Gastroesophageal sphincter (tissue), 4 donors: ENCODE measurements at regions not wholly inside any gene's neighbourhood (a gene's known extent, or its start where the extent isn't known, plus 50 kb on each side); places are given as distances from the start of the nearest gene placed in this dataset.

Experiments
- ATAC-seq: fragments of 150-250 bp; one replicate; pipeline ENCODE4 v1.9.1; 2016; ENCODE audit warnings: mild to moderate bottlenecking, moderate library complexity
- H3K27ac ChIP-seq, 4 donors: fragments of 200-600 bp; sonication (generic) in 3 of 4; 1 replicate in 3 of 4; 2 replicates in 1 of 4; pipeline ENCODE4 v1.5.1; 2016 to 2019
- H3K27me3 ChIP-seq: fragments of 200-600 bp; sonication (generic); one replicate; pipeline ENCODE4 v1.5.1; 2019
- H3K36me3 ChIP-seq, 2 donors: fragments of 200-600 bp; sonication (generic); one replicate each; pipeline ENCODE4 v1.5.1; 2019; ENCODE audit warnings: control low read depth in 1 of 2
- H3K4me1 ChIP-seq, 3 donors: fragments of 200-600 bp; sonication (generic); 1 replicate in 2 of 3; 2 replicates in 1 of 3; pipeline ENCODE4 v1.5.1; 2016 to 2019; ENCODE audit warnings: control low read depth in 2 of 3
- H3K4me3 ChIP-seq, 2 donors: fragments of 200-600 bp; sonication (generic); one replicate each; pipeline ENCODE4 v1.5.1; 2019; ENCODE audit warnings: mild to moderate bottlenecking in 1 of 2, moderate library complexity in 1 of 2
- H3K9me3 ChIP-seq, 3 donors: fragments of 200-600 bp; sonication (generic); one replicate each; pipeline ENCODE4 v1.5.1; 2017 to 2019; ENCODE audit warnings: control low read depth in 2 of 3
- EP300 ChIP-seq: sonication (generic); formaldehyde crosslinking; IDR thresholded peaks from one replicate; pipeline ENCODE4 v1.6.1; 2017; ENCODE audit warnings: antibody characterized with exemption, mild to moderate bottlenecking
- POLR2A ChIP-seq, 2 donors: fragments of 450-650 bp; IDR thresholded peaks; one replicate each; pipeline ENCODE4 v1.6.1; 2017; ENCODE audit warnings: antibody characterized with exemption in 2 of 2, mild to moderate bottlenecking in 2 of 2, moderate library complexity in 1 of 2
- POLR2AphosphoS5 ChIP-seq: sonication (generic); formaldehyde crosslinking; IDR thresholded peaks from one replicate; pipeline ENCODE4 v1.6.1; 2017; ENCODE audit warnings: antibody characterized with exemption
- WGBS, 2 donors: methylation state at CpG; one replicate each; pipeline ENCODE4 v1.1.5; 2018; ENCODE audit warnings: low coverage in 1 of 2; 5-methylcytosine and 5-hydroxymethylcytosine counted together
- TF ChIP-seq, protein P1 (sequence below), 4 experiments: fragments of 200-600 bp in 2 of 4; fragments of 450-650 bp in 2 of 4; sonication (generic) in 1 of 4; IDR thresholded peaks; one replicate each; pipeline ENCODE4 v1.5.1; 2017 to 2019; ENCODE audit warnings: antibody characterized with exemption in 4 of 4, mild to moderate bottlenecking in 2 of 4, moderate library complexity in 2 of 4

DNA sequence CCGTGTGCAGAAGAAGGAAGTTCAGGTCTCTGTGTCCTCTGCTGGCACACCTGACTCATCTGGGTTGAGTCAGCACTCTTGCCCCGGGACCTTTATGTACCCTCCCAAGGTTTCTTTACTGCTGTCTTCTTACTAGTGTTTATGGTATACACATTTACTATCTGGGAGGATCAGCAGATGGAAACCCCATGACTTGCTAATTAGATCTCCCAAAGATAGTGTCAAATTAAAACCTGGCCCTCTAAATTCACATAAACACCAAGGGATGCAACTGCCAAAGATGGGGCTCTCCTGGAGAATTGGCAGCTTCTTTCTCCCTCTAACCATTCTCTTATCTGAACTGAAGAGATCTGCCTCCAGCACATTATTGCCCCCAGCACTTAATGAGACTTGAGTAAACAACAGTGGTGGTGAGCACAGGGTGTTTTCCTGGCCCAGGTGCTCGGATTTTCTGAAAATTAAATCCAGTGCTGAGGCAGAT lies 718.1 kb upstream of the SOX9 start:
- 80 to 100% methylated on average over 2 to 3 of the region's 3 CpGs for WGBS, 2 donors
- TF ChIP-seq EP300 (no peak), POLR2AphosphoS5 (no peak), POLR2A (IDR thresholded peaks at IDR 0.05) (no peak)
- TF ChIP-seq, protein P1, sequence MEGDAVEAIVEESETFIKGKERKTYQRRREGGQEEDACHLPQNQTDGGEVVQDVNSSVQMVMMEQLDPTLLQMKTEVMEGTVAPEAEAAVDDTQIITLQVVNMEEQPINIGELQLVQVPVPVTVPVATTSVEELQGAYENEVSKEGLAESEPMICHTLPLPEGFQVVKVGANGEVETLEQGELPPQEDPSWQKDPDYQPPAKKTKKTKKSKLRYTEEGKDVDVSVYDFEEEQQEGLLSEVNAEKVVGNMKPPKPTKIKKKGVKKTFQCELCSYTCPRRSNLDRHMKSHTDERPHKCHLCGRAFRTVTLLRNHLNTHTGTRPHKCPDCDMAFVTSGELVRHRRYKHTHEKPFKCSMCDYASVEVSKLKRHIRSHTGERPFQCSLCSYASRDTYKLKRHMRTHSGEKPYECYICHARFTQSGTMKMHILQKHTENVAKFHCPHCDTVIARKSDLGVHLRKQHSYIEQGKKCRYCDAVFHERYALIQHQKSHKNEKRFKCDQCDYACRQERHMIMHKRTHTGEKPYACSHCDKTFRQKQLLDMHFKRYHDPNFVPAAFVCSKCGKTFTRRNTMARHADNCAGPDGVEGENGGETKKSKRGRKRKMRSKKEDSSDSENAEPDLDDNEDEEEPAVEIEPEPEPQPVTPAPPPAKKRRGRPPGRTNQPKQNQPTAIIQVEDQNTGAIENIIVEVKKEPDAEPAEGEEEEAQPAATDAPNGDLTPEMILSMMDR (IDR thresholded peaks at IDR 0.05), result no peak
- no peaks in the 10 kb centered on the region for H3K36me3 ChIP-seq
- no peaks in the 10 kb centered on the region for H3K4me1 ChIP-seq
- no peak overlapping the region for H3K4me3 ChIP-seq
- H3K27ac ChIP-seq, result no peak overlapping the region
- ATAC-seq, result no peak
- no peaks in the 10 kb centered on the region for H3K9me3 ChIP-seq
- no peaks in the 10 kb centered on the region for H3K27me3 ChIP-seq

DNA sequence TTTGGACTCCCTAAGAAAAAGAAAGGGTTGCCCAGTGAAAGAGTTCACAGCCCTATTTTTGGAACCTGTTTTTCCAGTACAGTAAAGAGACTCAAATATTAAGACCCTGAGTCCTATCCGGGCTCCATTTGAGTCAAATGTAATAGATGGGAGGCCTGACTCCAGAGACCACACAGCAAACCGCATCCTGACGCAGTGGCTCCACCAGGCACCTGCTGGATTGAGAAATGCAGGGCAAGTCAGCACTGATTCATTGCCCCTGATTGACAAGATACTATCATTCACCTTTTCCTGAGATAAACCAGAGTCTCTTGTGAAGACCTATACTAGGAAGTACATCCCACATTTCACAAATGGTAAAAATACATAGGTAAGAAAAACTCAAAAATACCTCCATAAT lies 715.7 kb upstream of the SOX9 start:
- TF ChIP-seq EP300 (no peak), POLR2AphosphoS5 (no peak), POLR2A (IDR thresholded peaks at IDR 0.05) (no peak)
- TF ChIP-seq, protein P1 (IDR thresholded peaks at IDR 0.05), result no peak

GRCh38 chr17:71407981-71408380 lies 712.8 kb upstream of the SOX9 start:
- Histone ChIP-seq H3K9me3 (no peaks in the 10 kb centered on the region), H3K27ac (no peak overlapping the region), H3K4me1 (no peaks in the 10 kb centered on the region), H3K4me3 (no peak overlapping the region), H3K36me3 (no peaks in the 10 kb centered on the region), H3K27me3 (no peaks in the 10 kb centered on the region)
- WGBS, 2 donors, result 66 to 71% methylated on average over 7 to 9 of the region's 9 CpGs
- ATAC-seq, result no peak
- TF ChIP-seq POLR2A (IDR thresholded peaks at IDR 0.05) (no peak), EP300 (no peak), POLR2AphosphoS5 (no peak)
- TF ChIP-seq, protein P1 (IDR thresholded peaks at IDR 0.05), result no peak

More for the DNA sequence above, 715.7 kb upstream of the SOX9 start:
- no peaks in the 10 kb centered on the region for H3K9me3 ChIP-seq
- no peaks in the 10 kb centered on the region for H3K4me1 ChIP-seq
- H3K27ac ChIP-seq, result no peak overlapping the region
- 63 to 91% methylated on average over 1 to 3 of the region's 3 CpGs for WGBS, 2 donors
- no peaks in the 10 kb centered on the region for H3K27me3 ChIP-seq
- ATAC-seq, result no peak
- no peaks in the 10 kb centered on the region for H3K36me3 ChIP-seq
- H3K4me3 ChIP-seq, result no peak overlapping the region

DNA sequence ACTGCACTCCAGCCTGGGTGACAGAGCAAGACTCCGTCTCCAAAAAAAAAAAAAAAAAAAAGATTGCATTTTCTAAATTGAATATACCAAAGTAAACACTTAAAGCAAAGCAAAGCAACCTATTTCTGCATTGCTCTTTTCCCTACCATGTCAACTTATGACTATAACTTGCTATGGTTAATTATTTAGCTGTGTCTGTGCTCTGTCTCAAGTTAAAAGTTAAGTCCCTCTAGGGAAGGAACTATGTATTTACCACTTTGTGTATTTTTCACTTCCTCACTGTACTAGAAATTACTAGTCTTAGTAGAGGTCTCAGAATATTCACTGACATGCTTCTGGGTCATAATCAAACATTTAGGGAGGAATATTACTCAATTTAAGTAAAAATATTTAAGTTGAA lies 711.7 kb upstream of the SOX9 start:
- no peak overlapping the region for H3K4me3 ChIP-seq
- no peaks in the 10 kb centered on the region for H3K9me3 ChIP-seq
- no peaks in the 10 kb centered on the region for H3K36me3 ChIP-seq
- no peak for TF ChIP-seq POLR2A (IDR thresholded peaks at IDR 0.05)
- no peak for TF ChIP-seq EP300
- TF ChIP-seq POLR2AphosphoS5, result no peak
- TF ChIP-seq, protein P1 (IDR thresholded peaks at IDR 0.05), result no peak
- no peaks in the 10 kb centered on the region for H3K4me1 ChIP-seq
- H3K27ac ChIP-seq, result no peak overlapping the region
- 100% methylated on average over 1 of the region's 1 CpG; no CpG with 5 or more reads in 1 of the 2 donors for WGBS, 2 donors
- no peak for ATAC-seq
- H3K27me3 ChIP-seq, result no peaks in the 10 kb centered on the region

- WGBS, 2 donors, result 89 to 90% methylated on average over 4 of the region's 4 CpGs
- H3K27ac ChIP-seq, result no peak overlapping the region
- no peaks in the 10 kb centered on the region for H3K27me3 ChIP-seq
- H3K4me3 ChIP-seq, result no peak overlapping the region
- TF ChIP-seq POLR2A (IDR thresholded peaks at IDR 0.05) (no peak), POLR2AphosphoS5 (no peak), EP300 (no peak)
- TF ChIP-seq, protein P1 (IDR thresholded peaks at IDR 0.05), result no peak
- no peak for ATAC-seq
- no peaks in the 10 kb centered on the region for H3K36me3 ChIP-seq
- no peaks in the 10 kb centered on the region for H3K4me1 ChIP-seq
- no peaks in the 10 kb centered on the region for H3K9me3 ChIP-seq
Observed at GRCh38 chr17:71409712-71410111, 711.1 kb upstream of the SOX9 start.
